ENCODE measurements at regions not wholly inside any gene's neighbourhood (a gene's known extent, or its start where the extent isn't known, plus 50 kb on each side); places are given as distances from the start of the nearest gene placed in this dataset.
"Not testable (repeated sequence)": the region's sequence is repeated elsewhere in the genome, so short reads cannot be mapped to it uniquely, and the experiment has no call there.

DNA sequence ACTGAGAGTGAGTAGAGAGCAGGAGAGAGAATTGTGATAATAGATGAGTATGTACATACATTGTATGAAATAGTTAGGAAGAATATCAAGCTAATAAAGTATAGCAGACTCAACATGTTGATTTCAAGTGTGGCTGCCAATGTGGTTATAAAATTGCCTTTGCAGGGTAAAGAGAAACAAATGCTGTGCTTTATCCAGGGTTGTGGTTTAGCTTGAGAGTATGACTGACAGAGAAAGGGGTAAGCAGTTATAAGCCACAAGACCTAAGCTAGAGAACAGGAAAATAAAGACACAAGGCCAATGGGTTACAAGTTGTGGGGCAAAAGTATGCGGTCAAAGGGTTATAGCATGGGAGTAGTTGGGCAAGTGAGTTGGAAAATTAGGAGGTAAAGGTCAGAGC lies 1217.5 kb downstream of the DIAPH3 start:
- Histone ChIP-seq H3K36me3 (no peaks in the 10 kb centered on the region), H3K4me1 (ENCODE audit: control insufficient read depth in 1 of 2, low read depth in 2 of 2) (no peaks in the 10 kb centered on the region), H3K4me3 (no peak overlapping the region), H3K9me3 (no peaks in the 10 kb centered on the region), H3K27me3 (replicated peaks; ENCODE audit: insufficient read depth) (no peaks in the 10 kb centered on the region), H3K27ac (no peak overlapping the region)
- ATAC-seq (ENCODE audit: insufficient number of reproducible peaks, low FRiP score, low read depth) = no peak
- TF ChIP-seq, protein P1, sequence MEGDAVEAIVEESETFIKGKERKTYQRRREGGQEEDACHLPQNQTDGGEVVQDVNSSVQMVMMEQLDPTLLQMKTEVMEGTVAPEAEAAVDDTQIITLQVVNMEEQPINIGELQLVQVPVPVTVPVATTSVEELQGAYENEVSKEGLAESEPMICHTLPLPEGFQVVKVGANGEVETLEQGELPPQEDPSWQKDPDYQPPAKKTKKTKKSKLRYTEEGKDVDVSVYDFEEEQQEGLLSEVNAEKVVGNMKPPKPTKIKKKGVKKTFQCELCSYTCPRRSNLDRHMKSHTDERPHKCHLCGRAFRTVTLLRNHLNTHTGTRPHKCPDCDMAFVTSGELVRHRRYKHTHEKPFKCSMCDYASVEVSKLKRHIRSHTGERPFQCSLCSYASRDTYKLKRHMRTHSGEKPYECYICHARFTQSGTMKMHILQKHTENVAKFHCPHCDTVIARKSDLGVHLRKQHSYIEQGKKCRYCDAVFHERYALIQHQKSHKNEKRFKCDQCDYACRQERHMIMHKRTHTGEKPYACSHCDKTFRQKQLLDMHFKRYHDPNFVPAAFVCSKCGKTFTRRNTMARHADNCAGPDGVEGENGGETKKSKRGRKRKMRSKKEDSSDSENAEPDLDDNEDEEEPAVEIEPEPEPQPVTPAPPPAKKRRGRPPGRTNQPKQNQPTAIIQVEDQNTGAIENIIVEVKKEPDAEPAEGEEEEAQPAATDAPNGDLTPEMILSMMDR (IDR thresholded peaks at IDR 0.05) = no peak
- no peak for DNase-seq (ENCODE audit: low spot score)

DNA sequence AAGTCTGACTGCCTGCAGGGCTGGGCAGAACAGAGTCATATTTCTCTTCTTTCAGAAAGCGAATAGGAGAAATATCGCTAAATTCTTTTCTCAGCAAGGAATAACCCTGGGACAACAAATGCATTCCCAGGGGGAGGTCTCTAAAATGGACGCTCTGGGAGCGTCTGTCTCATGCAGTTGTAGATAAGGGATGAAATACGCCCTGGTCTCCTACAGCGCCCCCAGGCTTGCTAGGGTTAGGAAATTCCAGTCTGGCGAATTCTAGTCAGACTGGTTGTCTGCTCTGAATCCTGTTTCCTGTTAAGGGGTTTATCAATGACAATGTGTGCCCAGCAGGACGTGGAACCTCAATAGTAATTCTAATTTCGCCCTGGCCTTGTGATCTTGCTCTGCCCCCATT lies 1214.1 kb downstream of the DIAPH3 start:
- H3K9me3 ChIP-seq = no peaks in the 10 kb centered on the region
- ATAC-seq (ENCODE audit: insufficient number of reproducible peaks, low FRiP score, low read depth) = no peak

DNA sequence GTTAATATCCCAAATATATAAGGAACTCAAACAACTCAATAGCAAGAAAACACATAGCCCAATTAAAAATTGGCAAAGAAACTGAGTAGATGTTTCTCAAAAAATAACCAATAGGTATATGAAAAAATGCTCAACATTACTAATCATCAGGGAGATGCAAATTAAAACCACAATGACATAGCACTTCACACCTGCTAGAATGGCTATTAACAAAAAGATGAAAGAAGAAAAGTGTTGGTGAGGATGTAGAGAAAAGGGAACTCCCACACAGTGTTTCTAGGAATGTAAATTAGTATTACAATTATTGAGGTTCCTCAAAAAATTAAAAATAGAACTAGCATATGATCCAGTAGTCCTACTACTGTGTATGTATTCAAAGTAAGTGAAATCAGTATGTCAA lies 1212.8 kb downstream of the DIAPH3 start:
- no peaks in the 10 kb centered on the region for H3K27me3 ChIP-seq (replicated peaks; ENCODE audit: insufficient read depth)
- no peak overlapping the region for H3K27ac ChIP-seq
- no peak for ATAC-seq (ENCODE audit: insufficient number of reproducible peaks, low FRiP score, low read depth)

More for the DNA sequence above, 1214.1 kb downstream of the DIAPH3 start:
- Histone ChIP-seq H3K27me3 (replicated peaks; ENCODE audit: insufficient read depth) (no peaks in the 10 kb centered on the region), H3K27ac (no peak overlapping the region), H3K4me1 (ENCODE audit: control insufficient read depth in 1 of 2, low read depth in 2 of 2) (no peaks in the 10 kb centered on the region), H3K4me3 (no peak overlapping the region), H3K36me3 (no peaks in the 10 kb centered on the region)
- no peak for DNase-seq (ENCODE audit: low spot score)
- TF ChIP-seq, protein P1 (IDR thresholded peaks at IDR 0.05) = no peak

DNA sequence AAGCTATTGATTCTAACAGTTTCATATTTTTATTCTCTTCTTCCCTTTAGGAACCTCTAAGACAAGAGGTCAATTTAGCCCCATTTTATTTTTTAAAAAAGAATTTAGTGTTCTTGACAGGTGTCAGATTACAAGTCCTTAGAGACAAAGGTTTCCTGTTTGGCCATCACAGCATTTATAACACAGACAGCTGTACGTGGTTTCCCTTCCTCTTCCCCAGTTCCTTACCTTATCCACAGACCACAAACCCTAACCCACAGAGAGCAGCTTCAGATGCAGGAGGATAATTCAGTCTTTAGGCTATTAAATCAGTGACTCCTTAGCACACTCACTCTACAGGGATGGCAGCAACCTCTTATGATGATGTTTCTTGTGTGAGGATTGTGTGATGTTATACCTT lies 1210.1 kb downstream of the DIAPH3 start:
- DNase-seq (ENCODE audit: low spot score) (no peak), ATAC-seq (ENCODE audit: insufficient number of reproducible peaks, low FRiP score, low read depth) (no peak)
- Histone ChIP-seq H3K36me3 (no peaks in the 10 kb centered on the region), H3K27ac (no peak overlapping the region), H3K4me3 (no peak overlapping the region), H3K9me3 (no peaks in the 10 kb centered on the region), H3K4me1 (ENCODE audit: control insufficient read depth in 1 of 2, low read depth in 2 of 2) (no peaks in the 10 kb centered on the region), H3K27me3 (replicated peaks; ENCODE audit: insufficient read depth) (no peaks in the 10 kb centered on the region)
- TF ChIP-seq, protein P1 (IDR thresholded peaks at IDR 0.05) = no peak

More for the DNA sequence above, 1212.8 kb downstream of the DIAPH3 start:
- TF ChIP-seq, protein P1 (IDR thresholded peaks at IDR 0.05) = no peak
- no peak for DNase-seq (ENCODE audit: low spot score)
- Histone ChIP-seq H3K4me1 (ENCODE audit: control insufficient read depth in 1 of 2, low read depth in 2 of 2) (no peaks in the 10 kb centered on the region), H3K9me3 (no peaks in the 10 kb centered on the region), H3K36me3 (no peaks in the 10 kb centered on the region), H3K4me3 (no peak overlapping the region)

DNA sequence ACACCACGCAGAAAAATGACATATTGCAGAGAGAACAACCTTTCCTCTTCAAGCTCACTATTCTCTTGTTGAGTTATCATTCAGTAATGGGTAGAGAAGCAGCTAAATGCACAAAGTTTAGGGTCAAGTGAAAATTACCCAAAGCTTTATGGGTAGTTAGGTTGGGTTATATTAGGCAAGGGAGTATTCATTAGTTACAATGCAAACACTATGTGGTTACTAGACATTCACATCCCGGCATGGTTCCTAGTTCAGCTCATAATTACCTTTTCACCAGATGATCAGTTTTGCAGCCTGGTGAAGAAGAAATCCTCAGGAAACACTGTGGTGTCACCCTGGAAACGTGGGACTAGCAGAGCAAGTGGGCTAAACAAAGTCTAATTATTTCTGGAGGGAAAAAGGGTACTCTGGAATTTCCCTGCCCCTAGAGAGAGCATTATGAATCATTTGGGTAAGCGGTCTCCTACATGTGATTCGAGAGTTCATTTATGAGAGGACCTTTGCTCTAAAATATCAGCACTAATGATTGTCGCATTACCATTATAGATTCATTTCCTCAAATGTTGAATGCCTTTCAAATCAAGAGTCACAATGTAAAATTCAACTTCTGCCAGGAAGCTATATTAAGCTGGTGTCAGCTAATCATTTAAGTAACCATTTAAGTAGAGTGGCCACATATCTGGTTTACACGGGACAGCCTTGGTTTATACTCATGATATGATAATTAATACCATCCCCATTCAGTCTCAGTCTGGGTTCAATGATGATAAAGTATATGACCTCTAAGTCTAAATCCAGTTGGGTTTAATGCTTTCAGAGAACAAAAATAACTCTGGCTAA lies 1208.0 kb downstream of the DIAPH3 start:
- Histone ChIP-seq H3K9me3 (no peaks in the 10 kb centered on the region), H3K27me3 (replicated peaks; ENCODE audit: insufficient read depth) (no peaks in the 10 kb centered on the region), H3K4me1 (ENCODE audit: control insufficient read depth in 1 of 2, low read depth in 2 of 2) (no peaks in the 10 kb centered on the region), H3K27ac (no peak overlapping the region), H3K4me3 (no peak overlapping the region), H3K36me3 (no peaks in the 10 kb centered on the region)
- DNase-seq (ENCODE audit: low spot score) = no peak
- no peak for ATAC-seq (ENCODE audit: insufficient number of reproducible peaks, low FRiP score, low read depth)
- TF ChIP-seq, protein P1 (IDR thresholded peaks at IDR 0.05) = no peak

DNA sequence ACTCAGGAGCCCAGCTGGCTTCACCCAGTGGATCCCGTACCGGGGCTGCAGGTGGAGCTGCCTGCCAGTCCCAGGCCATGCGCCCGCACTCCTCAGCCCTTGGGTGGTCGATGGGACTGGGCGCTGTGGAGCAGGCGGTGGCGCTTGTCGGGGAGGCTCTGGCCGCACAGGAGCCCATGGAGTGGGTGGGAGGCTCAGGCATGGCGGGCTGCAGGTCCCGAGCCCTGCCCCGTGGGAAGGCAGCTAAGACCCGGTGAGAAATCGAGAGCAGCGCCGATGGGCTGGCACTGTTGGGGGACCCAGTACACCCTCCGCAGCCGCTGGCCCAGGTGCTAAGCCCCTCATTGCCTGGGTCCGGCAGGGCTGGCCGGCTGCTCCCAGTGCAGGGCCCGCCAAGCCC lies 1205.6 kb downstream of the DIAPH3 start:
- H3K9me3 ChIP-seq; H3K27ac ChIP-seq; ATAC-seq (ENCODE audit: insufficient number of reproducible peaks, low FRiP score, low read depth); H3K4me3 ChIP-seq; H3K27me3 ChIP-seq (replicated peaks; ENCODE audit: insufficient read depth); H3K4me1 ChIP-seq (ENCODE audit: control insufficient read depth in 1 of 2, low read depth in 2 of 2); DNase-seq (ENCODE audit: low spot score); H3K36me3 ChIP-seq: not testable (repeated sequence)

All from thoracic aorta (tissue), 2 donors.